HUDEP-2 (cell line): ENCODE measurements at regions not wholly inside any gene's neighbourhood (a gene's known extent, or its start where the extent isn't known, plus 50 kb on each side); places are given as distances from the start of the nearest gene placed in this dataset.
"Not testable (repeated sequence)": the region's sequence is repeated elsewhere in the genome, so short reads cannot be mapped to it uniquely, and the experiment has no call there.

Experiments
- DNase-seq, 76 experiments: peaks; one replicate each; lab custom pipeline; 2025; ENCODE audit not compliant: unreplicated experiment in 76 of 76; lab: John Stamatoyannopoulos, UW

GRCh38 chr11:37306563-37306962 lies 708.5 kb upstream of the RAG2 start:
- DNase-seq: no peak

- not testable (repeated sequence) for DNase-seq
Measured at GRCh38 chr11:37301405-37301804, 703.4 kb upstream of the RAG2 start.

- DNase-seq: no peak
Measured at GRCh38 chr11:37298173-37298572, 700.1 kb upstream of the RAG2 start.

- no peak for DNase-seq
Measured at GRCh38 chr11:37286890-37287289, 688.9 kb upstream of the RAG2 start.

GRCh38 chr11:37282367-37282766 lies 684.3 kb upstream of the RAG2 start:
- DNase-seq: no peak

- no peak for DNase-seq
Measured at GRCh38 chr11:37280200-37280599, 682.2 kb upstream of the RAG2 start.

GRCh38 chr11:37277896-37278465 lies 679.9 kb upstream of the RAG2 start:
- no peak for DNase-seq

GRCh38 chr11:37264783-37265182 lies 666.7 kb upstream of the RAG2 start:
- DNase-seq: no peak

- DNase-seq: no peak
Measured at GRCh38 chr11:37264060-37264459, 666.0 kb upstream of the RAG2 start.

- not testable (repeated sequence) for DNase-seq
Measured at GRCh38 chr11:37263467-37263866, 665.4 kb upstream of the RAG2 start.

- DNase-seq: no peak
Measured at GRCh38 chr11:37259734-37260133, 661.7 kb upstream of the RAG2 start.

- no peak for DNase-seq
Measured at GRCh38 chr11:37248145-37248544, 650.1 kb upstream of the RAG2 start.

- DNase-seq: not testable (repeated sequence)
Measured at GRCh38 chr11:37246092-37246491, 648.1 kb upstream of the RAG2 start.

GRCh38 chr11:37230865-37231264 lies 632.8 kb upstream of the RAG2 start:
- DNase-seq: no peak

- DNase-seq: no peak
Measured at GRCh38 chr11:37223962-37224361, 625.9 kb upstream of the RAG2 start.

- DNase-seq: no peak
Measured at GRCh38 chr11:37203006-37203405, 605.0 kb upstream of the RAG2 start.

- no peak for DNase-seq
Measured at GRCh38 chr11:37199082-37199481, 601.0 kb upstream of the RAG2 start.

GRCh38 chr11:37184326-37184725 lies 586.3 kb upstream of the RAG2 start:
- DNase-seq: no peak

GRCh38 chr11:37182031-37182430 lies 584.0 kb upstream of the RAG2 start:
- DNase-seq: no peak

GRCh38 chr11:37177721-37178120 lies 579.7 kb upstream of the RAG2 start:
- DNase-seq: no peak

- DNase-seq: peak in 7 of 76 experiments; percentile 1 to 48 (median 12)
Measured at GRCh38 chr11:37171451-37171850, 573.4 kb upstream of the RAG2 start.

GRCh38 chr11:37170311-37170710 lies 572.3 kb upstream of the RAG2 start:
- DNase-seq: no peak

GRCh38 chr11:37145434-37145833 lies 547.4 kb upstream of the RAG2 start:
- not testable (repeated sequence) for DNase-seq
